Spleen (tissue), 11 donors: ENCODE measurements at regions not wholly inside any gene's neighbourhood (a gene's known extent, or its start where the extent isn't known, plus 50 kb on each side); places are given as distances from the start of the nearest gene placed in this dataset.

Experiments
- DNase-seq: peaks from one replicate; pipeline ENCODE4 v3.0.0-alpha.2; 2020
- H3K27ac ChIP-seq, 8 donors: fragments of 200-600 bp; sonication (generic) in 7 of 8; 1 replicate in 4 of 8; 2 replicates in 4 of 8; pipeline versions ENCODE4 v1.5.0 to v1.8.0; 2016 to 2021; ENCODE audit warnings: inconsistent platforms in 4 of 8, mild to moderate bottlenecking in 4 of 8, moderate library complexity in 1 of 8
- H3K27me3 ChIP-seq, 7 donors: fragments of 200-600 bp; sonication (generic) in 6 of 7; replicated peaks in 1 of 7; 1 replicate in 4 of 7; 2 replicates in 3 of 7; pipeline versions ENCODE4 v1.5.0 to v1.8.0; 2016 to 2021; ENCODE audit warnings: inconsistent platforms in 3 of 7, mild to moderate bottlenecking in 1 of 7
- H3K36me3 ChIP-seq, 6 donors: fragments of 200-600 bp; sonication (generic) in 5 of 6; 1 replicate in 4 of 6; 2 replicates in 2 of 6; pipeline versions ENCODE4 v1.5.0 to v1.8.0; 2016 to 2021; ENCODE audit warnings: inconsistent platforms in 2 of 6
- H3K4me1 ChIP-seq, 6 donors: fragments of 200-600 bp; sonication (generic) in 5 of 6; 1 replicate in 3 of 6; 2 replicates in 3 of 6; pipeline versions ENCODE4 v1.5.0 to v1.8.0; 2016 to 2021; ENCODE audit warnings: inconsistent platforms in 3 of 6
- H3K4me3 ChIP-seq, 8 donors: fragments of 200-600 bp; sonication (generic) in 7 of 8; 1 replicate in 4 of 8; 2 replicates in 4 of 8; pipeline versions ENCODE4 v1.5.0 to v1.8.0; 2016 to 2021; ENCODE audit warnings: inconsistent platforms in 4 of 8, mild to moderate bottlenecking in 4 of 8, moderate library complexity in 2 of 8
- H3K9me3 ChIP-seq, 8 donors: fragments of 200-600 bp; sonication (generic) in 7 of 8; 1 replicate in 4 of 8; 2 replicates in 4 of 8; pipeline versions ENCODE4 v1.5.0 to v1.8.0; 2016 to 2021; ENCODE audit warnings: inconsistent platforms in 4 of 8
- POLR2A ChIP-seq, 3 donors: fragments of 450-650 bp; IDR thresholded peaks; one replicate each; pipeline ENCODE4 v1.5.1; 2017; ENCODE audit warnings: antibody characterized with exemption in 3 of 3, mild to moderate bottlenecking in 1 of 3
- POLR2AphosphoS5 ChIP-seq, 3 donors: sonication (generic); formaldehyde crosslinking; IDR thresholded peaks; one replicate each; pipeline ENCODE4 v1.5.1; 2017; ENCODE audit warnings: antibody characterized with exemption in 3 of 3
- whole genome bisulfite sequencing, 5 donors: extraction: QIAGEN DNeasy Blood & Tissue Kit in 3 of 5; methylation state at CpG; one replicate each; pipeline versions ENCODE4 v1.1.5 to v1.1.7; 2013 to 2018; 5-methylcytosine and 5-hydroxymethylcytosine counted together
- intact Hi-C: fragments of 100-400 bp; cut with DNase I; formaldehyde crosslinking; loops from one replicate; pipeline ENCODE4 v1.15.0; 2023; ENCODE audit warnings: low total_unique reads
- TF ChIP-seq, protein P1 (sequence below), 11 experiments: fragments of 200-600 bp in 7 of 11; fragments of 450-650 bp in 4 of 11; sonication (generic) in 4 of 11; IDR thresholded peaks in 8 of 11; conservative IDR thresholded peaks in 3 of 11; 1 replicate in 7 of 11; 2 replicates in 4 of 11; pipeline versions ENCODE4 v1.4.0 to v1.8.0; 2016 to 2021; ENCODE audit warnings: antibody characterized with exemption in 11 of 11, inconsistent platforms in 4 of 11, mild to moderate bottlenecking in 1 of 11
- donor health status: healthy with polysubstance abuse.
- donor health status: DM: no; HTN: no; CAD: no; lungs with moderate emphysema.
- donor health status: DM: no; HTN: no; CAD: no.
- donor health status: Bipolar disorder and iron deficiency.
- donor health status: healthy.
- donor health status: DM: no; HTN: no; CAD: no.
- donor health status: DM: yes; HTN: yes; CAD: no.

DNA sequence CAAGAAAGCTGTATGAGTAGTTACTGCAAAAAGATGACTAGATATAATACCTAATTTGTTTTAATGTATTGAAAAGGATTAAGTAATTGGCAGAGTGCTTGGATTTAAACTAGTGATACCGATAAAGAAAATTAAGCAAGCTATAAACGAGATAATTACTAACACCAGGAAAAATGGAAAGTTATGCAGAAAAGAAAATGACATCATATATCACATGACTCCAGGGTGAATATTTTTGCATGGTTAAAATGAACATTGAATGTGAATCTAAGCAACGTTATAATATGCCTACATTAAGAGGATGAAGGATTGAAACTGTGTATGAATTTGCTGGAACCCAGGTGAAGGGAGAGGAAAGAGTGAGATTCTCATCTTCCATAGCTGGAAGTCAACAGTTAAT, 644.4 kb downstream of the ADGRL2 start:
- no peaks in the 10 kb centered on the region for H3K9me3 ChIP-seq
- intact Hi-C loops: no loop called here
- no peak for TF ChIP-seq POLR2A (IDR thresholded peaks at IDR 0.05)
- no peaks in the 10 kb centered on the region for H3K36me3 ChIP-seq
- DNase-seq: no peak
- H3K27me3 ChIP-seq: no peaks in the 10 kb centered on the region
- WGBS, 5 donors: 75 to 92% (median 85%) methylated on average over 3 of the region's 3 CpGs
- H3K4me1 ChIP-seq: no peaks in the 10 kb centered on the region
- no peak overlapping the region for H3K27ac ChIP-seq
- no peak overlapping the region for H3K4me3 ChIP-seq

DNA sequence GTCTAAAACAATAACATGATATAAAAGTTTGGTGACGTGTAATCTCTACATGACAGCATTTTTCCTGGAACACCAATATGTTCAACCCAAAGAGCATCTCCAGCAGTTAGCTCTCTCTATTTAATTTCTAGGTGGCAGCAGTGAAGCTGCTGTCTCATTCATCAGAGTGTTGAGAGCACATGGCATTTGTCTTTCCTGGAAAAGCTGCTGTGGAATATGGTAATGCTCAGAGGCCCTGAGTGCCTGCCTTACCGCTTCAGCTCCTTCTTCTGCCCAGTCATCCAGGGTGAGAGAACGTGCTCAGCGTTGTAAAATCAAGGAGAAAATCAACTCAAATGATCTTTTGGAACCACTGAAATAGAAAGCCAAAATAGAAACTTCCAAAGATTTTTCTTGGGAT, 640.7 kb downstream of the ADGRL2 start:
- H3K4me1 ChIP-seq: no peaks in the 10 kb centered on the region
- no peaks in the 10 kb centered on the region for H3K36me3 ChIP-seq
- TF ChIP-seq, protein P1, sequence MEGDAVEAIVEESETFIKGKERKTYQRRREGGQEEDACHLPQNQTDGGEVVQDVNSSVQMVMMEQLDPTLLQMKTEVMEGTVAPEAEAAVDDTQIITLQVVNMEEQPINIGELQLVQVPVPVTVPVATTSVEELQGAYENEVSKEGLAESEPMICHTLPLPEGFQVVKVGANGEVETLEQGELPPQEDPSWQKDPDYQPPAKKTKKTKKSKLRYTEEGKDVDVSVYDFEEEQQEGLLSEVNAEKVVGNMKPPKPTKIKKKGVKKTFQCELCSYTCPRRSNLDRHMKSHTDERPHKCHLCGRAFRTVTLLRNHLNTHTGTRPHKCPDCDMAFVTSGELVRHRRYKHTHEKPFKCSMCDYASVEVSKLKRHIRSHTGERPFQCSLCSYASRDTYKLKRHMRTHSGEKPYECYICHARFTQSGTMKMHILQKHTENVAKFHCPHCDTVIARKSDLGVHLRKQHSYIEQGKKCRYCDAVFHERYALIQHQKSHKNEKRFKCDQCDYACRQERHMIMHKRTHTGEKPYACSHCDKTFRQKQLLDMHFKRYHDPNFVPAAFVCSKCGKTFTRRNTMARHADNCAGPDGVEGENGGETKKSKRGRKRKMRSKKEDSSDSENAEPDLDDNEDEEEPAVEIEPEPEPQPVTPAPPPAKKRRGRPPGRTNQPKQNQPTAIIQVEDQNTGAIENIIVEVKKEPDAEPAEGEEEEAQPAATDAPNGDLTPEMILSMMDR (IDR thresholded peaks at IDR 0.05 in 8 of 11, conservative IDR thresholded peaks at IDR 0.05 in 3 of 11): no peak
- no peak for TF ChIP-seq POLR2AphosphoS5 (IDR thresholded peaks at IDR 0.05)
- TF ChIP-seq POLR2A (IDR thresholded peaks at IDR 0.05): no peak
- no peaks in the 10 kb centered on the region for H3K9me3 ChIP-seq
- DNase-seq: no peak
- intact Hi-C loops: no loop called here
- no peak overlapping the region for H3K27ac ChIP-seq
- no peaks in the 10 kb centered on the region for H3K27me3 ChIP-seq
- no peak overlapping the region for H3K4me3 ChIP-seq
- WGBS, 5 donors: 83 to 92% (median 89%) methylated on average over 4 of the region's 4 CpGs

DNA sequence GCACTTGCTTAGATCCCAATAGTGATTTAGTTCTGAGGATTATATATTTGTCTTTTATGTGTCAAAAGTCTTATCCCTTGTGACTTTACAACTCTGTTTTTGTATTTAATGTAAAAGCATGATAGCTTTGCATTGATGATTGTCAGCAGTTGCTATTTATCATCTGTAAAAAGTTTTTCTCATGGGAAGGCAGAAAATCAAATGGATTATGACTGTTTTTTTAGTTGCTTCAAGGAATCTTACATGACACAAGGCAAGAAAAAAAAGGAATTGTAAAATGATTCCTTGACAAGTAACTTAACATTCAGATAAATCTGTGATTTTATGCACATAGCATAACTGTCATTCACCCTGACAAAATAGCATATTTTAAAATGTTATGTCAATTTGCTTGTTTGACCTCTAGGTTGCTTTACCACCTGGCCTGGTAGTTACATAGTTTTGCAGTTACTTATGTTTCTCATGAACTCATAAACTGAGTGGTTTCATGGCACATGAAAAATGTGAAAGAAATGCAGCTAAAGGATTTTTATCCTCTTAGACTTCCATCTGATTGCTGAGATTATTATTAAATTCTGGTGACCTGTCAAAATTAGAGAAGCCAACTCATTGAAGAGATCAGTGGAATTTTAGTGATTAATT, 622.6 kb downstream of the ADGRL2 start:
- intact Hi-C loops: no loop called here
- DNase-seq: no peak
- Histone ChIP-seq H3K27ac (no peak overlapping the region), H3K4me1 (no peaks in the 10 kb centered on the region), H3K27me3 (no peaks in the 10 kb centered on the region), H3K4me3 (no peak overlapping the region), H3K36me3 (no peaks in the 10 kb centered on the region), H3K9me3 (no peaks in the 10 kb centered on the region)
- TF ChIP-seq POLR2AphosphoS5 (IDR thresholded peaks at IDR 0.05) (no peak), POLR2A (IDR thresholded peaks at IDR 0.05) (no peak)
- TF ChIP-seq, protein P1 (IDR thresholded peaks at IDR 0.05 in 8 of 11, conservative IDR thresholded peaks at IDR 0.05 in 3 of 11): no peak

DNA sequence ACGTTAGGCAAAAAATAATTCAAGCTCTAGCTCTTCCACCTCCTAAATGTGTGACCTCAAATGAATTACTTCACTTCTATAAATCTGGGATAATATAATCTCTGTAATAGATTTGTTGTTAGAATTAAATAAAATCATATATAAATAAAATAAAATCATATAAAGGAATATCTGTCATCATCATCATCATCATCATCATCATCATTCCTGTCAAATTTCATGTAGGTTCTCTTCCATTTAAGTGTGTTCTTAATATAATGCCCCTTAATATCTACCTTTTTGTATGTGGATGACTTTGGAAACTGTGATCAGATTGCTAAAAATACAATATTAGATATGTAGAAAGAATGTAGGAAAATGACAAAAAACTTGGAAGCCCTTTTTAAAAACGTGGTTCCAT, 621.0 kb downstream of the ADGRL2 start:
- 62 to 84% (median 72%) methylated on average over 2 of the region's 2 CpGs for WGBS, 5 donors
- Histone ChIP-seq H3K27me3 (no peaks in the 10 kb centered on the region), H3K9me3 (no peaks in the 10 kb centered on the region), H3K4me1 (no peaks in the 10 kb centered on the region), H3K4me3 (no peak overlapping the region), H3K36me3 (no peaks in the 10 kb centered on the region), H3K27ac (no peak overlapping the region)
- TF ChIP-seq, protein P1 (IDR thresholded peaks at IDR 0.05 in 8 of 11, conservative IDR thresholded peaks at IDR 0.05 in 3 of 11): no peak
- TF ChIP-seq POLR2AphosphoS5 (IDR thresholded peaks at IDR 0.05) (no peak), POLR2A (IDR thresholded peaks at IDR 0.05) (no peak)
- intact Hi-C loops: no loop called here
- no peak for DNase-seq

DNA sequence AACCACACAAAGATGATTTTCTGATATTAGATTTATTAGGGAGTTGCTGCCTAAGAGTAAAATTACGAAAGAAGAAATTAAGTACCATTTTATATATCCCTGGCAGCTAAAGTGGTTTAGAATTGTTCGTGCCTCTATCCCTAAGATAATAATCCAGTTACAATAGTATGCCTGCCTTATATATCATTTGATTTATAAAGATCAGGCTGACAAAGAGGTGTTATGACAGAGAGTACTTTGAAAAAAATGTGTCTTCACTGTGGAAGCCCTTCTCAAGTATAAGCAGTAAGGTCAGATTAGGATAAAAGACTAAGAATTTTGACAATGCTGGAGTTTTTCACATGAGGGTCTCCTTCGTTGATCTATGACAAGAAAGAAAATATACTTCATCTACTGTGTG, 619.9 kb downstream of the ADGRL2 start:
- TF ChIP-seq POLR2A (IDR thresholded peaks at IDR 0.05): no peak
- TF ChIP-seq, protein P1 (IDR thresholded peaks at IDR 0.05 in 8 of 11, conservative IDR thresholded peaks at IDR 0.05 in 3 of 11): no peak
- no peak for TF ChIP-seq POLR2AphosphoS5 (IDR thresholded peaks at IDR 0.05)
- 76 to 88% (median 77%) methylated on average over 3 of the region's 3 CpGs for WGBS, 5 donors
- H3K4me1 ChIP-seq: no peaks in the 10 kb centered on the region
- no peak overlapping the region for H3K4me3 ChIP-seq
- H3K9me3 ChIP-seq: no peaks in the 10 kb centered on the region
- no peak for DNase-seq
- no peaks in the 10 kb centered on the region for H3K27me3 ChIP-seq
- H3K36me3 ChIP-seq: no peaks in the 10 kb centered on the region
- no peak overlapping the region for H3K27ac ChIP-seq
- intact Hi-C loops: no loop called here
